ENCODE measurements at regions not wholly inside any gene's neighbourhood (a gene's known extent, or its start where the extent isn't known, plus 50 kb on each side); places are given as distances from the start of the nearest gene placed in this dataset.

DNA sequence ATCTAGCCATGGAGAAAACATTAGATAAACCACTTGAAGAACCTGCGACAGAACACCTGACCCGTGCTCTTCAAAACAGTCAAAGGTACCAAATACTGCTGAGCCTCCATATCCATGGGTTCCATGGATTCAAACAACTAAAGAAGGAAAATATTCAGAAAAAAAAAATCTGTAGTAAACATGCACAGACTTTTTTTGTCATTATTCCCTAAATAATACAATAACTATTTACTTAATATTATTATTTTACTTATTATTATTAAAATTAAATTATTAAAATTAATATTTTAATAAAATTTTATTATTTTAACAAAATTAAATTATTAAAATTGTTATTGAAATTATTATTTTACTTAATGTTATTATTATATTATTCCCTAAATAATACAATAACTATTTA is 101.0 kb upstream of the PDE1C start:
- TF ChIP-seq, protein P1, sequence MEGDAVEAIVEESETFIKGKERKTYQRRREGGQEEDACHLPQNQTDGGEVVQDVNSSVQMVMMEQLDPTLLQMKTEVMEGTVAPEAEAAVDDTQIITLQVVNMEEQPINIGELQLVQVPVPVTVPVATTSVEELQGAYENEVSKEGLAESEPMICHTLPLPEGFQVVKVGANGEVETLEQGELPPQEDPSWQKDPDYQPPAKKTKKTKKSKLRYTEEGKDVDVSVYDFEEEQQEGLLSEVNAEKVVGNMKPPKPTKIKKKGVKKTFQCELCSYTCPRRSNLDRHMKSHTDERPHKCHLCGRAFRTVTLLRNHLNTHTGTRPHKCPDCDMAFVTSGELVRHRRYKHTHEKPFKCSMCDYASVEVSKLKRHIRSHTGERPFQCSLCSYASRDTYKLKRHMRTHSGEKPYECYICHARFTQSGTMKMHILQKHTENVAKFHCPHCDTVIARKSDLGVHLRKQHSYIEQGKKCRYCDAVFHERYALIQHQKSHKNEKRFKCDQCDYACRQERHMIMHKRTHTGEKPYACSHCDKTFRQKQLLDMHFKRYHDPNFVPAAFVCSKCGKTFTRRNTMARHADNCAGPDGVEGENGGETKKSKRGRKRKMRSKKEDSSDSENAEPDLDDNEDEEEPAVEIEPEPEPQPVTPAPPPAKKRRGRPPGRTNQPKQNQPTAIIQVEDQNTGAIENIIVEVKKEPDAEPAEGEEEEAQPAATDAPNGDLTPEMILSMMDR (IDR thresholded peaks at IDR 0.05; ENCODE audit: low read depth, low read length, poor library complexity, severe bottlenecking), result no peak
- TF ChIP-seq EZH2phosphoT487 (IDR thresholded peaks at IDR 0.05; ENCODE audit: borderline replicate concordance, low read length), result no peak

Measured in DOHH2 (cell line).